Raji (cell line): ENCODE measurements at regions not wholly inside any gene's neighbourhood (a gene's known extent, or its start where the extent isn't known, plus 50 kb on each side); places are given as distances from the start of the nearest gene placed in this dataset.

Experiments used
- POLR2A ChIP-seq: IDR thresholded peaks from 2 replicates; pipeline ENCODE4 v1.6.1; 2011; ENCODE audit warnings: low read depth, low read length, control low read depth; ENCODE audit not compliant: insufficient read depth

DNA sequence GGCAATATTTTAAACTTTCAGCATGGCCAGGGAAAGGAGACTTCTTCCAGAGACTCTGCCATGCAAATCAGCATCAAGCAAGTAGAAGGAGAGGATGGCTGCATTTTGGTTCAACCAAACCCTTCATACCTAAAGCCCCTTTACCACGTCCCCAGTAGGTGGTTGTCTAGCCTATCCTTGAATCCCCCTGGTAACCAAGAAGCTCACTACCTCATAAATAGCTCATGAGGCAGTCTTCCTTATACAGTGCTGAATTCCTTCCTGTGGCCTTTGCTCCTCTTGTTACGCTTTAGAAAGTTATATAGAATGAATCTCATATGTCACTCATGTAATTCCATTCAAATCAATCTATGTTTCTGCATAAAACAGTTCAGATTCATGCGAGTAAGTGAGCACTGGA lies 289.5 kb upstream of the SLC30A5 start:
- no peak for TF ChIP-seq POLR2A

DNA sequence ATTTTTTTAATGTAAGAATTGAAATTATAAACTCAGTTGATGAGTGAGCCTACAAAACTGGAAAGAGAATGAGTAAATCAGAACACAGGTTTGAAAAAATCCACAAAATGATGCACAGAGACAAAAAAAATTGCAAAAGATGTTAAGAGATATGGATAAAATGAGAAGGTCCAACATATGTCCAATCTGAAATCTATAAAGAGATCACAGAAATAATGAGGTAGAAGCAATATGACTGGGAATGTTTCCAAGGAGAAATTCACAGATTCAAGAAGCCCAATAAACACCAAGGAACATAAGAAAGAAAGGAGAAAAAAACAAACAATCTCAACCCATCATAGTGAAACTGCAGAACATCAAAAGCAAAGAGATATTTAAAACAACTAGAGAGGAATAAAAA lies 288.4 kb upstream of the SLC30A5 start:
- no peak for TF ChIP-seq POLR2A

DNA sequence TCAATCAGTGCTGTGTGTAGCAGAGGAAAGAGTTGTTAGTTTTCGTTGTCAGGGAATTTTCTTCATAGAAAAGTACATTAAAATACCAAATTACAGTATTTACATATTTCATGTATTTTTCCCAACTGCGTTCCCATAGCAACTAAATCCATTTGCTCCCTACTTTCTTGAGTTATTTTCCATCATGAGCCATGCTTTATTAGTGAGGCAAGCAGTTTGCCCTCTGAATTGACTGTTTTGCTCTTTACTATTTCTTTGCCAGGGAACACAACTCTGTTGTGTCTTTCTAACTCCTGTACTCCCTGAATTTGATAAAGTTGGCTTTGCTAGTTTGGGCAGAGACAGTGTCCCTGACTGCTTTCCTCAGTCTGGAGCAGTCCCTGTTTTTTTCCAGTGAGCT lies 276.2 kb upstream of the SLC30A5 start:
- no peak for TF ChIP-seq POLR2A

DNA sequence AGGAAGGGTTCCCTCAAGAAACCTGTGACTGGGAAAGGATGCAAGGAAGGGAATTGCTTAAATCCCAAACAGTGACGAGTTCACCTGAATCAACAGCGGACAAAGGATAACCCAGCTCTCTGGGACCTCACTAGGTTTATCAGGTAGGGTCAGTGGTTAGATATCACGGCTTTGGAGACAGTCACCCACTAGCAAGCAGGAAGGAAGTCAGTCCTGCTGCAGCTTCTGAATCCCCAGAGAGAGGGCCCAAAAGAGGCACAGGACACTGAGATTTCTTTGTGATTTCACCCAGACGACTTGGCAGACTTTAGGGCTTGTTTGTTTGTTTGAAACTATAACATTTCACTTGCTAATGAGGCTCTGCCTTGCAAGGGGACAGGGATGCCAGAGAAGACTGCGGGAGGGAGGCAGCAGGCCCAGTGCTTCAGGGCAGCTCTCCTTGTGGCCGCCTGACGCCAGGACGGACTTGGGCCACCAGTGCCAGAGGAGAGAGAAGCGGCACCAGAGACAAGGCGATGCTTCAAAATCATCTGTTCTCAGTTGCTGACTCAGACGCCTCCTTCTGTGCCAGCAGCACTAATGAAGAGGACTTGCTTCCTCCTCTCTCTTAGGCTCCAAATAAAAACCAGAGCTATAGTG lies 275.6 kb upstream of the SLC30A5 start:
- TF ChIP-seq POLR2A, result no peak

DNA sequence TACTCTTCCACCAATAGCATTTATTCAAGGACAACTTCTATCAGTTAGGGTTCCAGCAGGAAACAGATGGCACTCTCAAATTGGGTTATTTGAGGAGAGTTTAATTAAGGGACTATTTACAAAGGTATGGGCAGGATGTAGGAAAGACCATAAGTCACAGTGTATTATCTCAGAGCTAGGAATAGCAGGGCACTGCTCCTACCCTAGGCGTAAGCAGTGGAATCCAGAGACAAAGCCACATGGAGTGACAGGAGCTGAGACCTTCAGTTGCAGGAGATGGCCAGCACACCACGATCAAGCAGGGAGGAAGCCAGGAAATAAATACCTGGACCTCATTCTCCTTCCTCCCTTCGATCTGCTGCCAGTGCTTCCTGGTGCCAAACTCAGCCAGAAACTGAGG lies 274.9 kb upstream of the SLC30A5 start:
- TF ChIP-seq POLR2A, result no peak

DNA sequence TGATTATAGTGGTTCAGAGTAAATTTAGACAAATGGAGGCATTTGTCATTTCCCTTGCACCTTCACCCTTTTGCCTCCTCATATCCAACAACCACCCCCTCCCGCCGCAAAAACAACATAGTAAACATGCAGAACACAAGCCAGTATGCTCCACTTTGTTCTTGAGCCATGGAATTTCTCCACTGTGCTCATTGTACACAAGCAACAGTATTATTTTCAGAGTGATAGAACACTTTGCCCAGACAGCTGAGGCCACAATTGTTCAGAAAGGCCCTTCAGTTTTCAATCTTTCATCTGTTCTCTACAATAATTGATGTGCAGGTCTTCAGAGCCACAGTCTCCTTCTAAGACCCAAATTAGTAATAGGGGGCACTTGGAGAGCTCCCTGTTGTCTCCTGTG lies 272.8 kb upstream of the SLC30A5 start:
- TF ChIP-seq POLR2A, result no peak

DNA sequence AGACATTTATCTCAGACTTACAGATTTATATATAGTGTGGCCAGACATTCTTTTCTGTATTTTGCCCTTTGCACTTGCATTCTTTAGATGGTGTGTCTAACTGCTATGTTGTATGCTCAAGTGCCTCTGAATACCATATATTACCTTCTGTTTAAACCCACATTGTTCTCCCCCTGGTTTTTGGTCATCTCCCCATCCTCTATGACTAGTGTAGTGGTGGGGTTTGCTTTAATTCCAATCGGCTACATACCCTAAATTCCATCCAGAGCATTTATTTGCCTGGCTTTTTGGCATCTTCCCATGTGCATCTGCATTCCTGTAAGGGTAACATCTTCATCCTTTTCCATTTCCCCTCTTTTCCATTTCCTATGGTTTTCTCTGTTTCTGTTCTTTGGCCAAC lies 271.0 kb upstream of the SLC30A5 start:
- no peak for TF ChIP-seq POLR2A

DNA sequence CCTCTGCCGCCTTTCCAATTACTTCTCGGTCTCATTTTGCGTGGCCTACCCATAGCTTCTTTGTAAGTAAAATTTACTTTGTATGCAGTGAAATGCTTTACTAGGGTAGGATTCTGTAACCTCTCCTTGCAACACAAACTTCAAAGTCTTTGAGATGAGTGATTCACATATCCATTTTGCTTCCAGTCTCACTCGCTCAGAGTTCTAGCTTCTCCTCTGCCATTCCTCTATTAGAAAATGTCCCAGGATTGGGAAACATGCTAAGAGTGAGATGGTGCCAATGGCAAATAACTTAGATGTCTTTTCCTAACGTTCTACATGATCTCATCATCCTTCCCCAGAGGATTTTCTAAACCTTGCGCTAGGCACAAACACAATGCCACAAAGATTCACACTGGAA lies 270.5 kb upstream of the SLC30A5 start:
- no peak for TF ChIP-seq POLR2A

DNA sequence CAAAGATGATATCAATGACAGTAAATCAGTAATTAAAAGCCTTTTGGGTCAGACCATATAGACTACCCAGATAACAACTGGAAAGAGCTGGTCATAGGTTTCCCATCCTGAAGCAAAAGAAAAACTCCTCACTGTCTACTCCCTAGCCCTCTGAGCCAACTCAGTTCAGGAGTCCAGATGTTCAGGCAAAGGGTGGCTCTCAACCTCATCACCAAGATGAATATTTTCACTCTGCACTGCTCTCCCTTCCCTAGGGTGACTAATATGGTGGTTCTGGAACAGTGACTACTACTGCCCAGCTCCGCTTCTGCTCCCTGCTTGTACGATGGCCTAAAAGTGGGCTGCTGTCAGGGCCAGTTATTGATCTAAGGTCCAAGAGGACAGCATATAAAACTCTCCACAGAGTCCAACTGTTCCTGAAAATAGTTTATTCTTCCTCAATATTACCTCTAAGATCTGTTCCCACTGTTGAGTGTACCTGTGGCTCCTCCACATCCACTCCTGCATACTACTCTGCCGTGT lies 263.4 kb upstream of the SLC30A5 start:
- no peak for TF ChIP-seq POLR2A

DNA sequence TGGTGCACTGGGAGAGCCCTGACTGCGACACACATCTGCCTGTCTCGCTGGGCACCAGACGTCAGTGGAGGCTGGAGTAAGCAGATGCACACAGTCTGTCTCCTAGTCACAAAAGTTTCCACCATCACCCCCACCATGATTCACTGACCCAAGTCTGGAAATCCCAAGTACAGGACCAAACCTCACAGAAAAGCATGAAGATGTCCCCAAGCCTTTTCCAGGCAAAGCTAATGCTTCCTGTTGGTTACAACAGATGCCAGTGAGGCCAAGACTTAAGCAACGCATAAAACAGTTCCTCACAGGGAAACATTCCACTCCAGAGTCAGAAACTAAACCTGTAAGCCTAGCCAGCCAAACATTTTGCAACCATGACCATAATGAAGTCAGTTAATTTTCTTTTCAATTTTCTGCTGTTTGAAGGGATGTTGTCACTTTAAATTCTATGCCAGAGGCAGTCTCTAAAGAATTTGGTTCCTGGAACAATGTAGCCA lies 259.3 kb upstream of the SLC30A5 start:
- no peak for TF ChIP-seq POLR2A

DNA sequence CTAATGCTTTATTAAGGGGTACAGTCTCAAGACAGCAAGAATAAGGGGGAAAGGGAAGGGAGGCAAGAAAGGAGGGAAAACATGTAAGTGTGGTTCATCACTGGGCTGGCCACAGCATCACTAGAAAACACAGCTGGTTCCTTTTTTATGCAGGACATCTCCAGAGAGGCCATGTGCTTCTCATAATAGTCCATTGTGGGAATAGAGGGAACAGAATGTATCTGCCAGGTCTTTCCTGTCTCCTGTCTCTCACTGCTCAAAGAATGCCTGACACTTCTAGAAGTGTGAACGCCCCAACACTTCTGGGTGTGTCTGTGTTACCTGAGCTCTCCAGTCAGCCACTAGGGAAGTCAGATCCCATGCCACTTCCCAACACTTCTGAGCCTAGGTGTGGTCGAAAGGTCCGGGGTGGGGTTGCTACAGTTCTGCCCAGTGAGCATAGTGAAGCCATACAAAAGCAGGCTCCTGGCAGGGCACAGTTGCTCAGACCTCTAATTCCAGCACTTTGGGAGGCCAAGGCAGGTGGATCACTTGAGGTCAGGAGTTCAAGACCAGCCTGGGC lies 255.6 kb upstream of the SLC30A5 start:
- TF ChIP-seq POLR2A, result no peak

DNA sequence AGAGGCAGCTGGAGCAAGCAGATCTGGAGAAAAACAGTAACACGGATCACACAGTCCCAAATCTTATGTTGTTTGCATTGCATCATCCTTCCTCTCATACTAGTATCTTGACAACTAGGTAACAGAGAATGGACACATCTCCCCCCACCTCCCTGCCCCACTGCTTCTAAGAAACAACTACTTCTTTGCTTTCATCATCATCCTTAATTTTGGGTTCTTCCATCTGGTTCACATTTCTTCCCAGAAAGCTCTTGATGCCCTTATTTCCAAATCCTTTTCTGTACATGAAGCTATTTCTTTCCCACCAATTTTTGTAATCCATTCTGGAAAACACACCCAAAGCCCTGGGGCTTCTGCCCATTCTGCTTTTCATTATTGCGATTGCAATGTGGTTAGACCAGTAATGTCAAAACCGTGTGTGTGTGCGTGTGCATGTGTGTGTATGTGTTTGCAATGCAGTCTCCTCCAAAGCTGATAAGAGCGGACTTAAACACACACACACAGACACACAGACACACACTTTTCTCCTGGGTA lies 254.7 kb upstream of the SLC30A5 start:
- no peak for TF ChIP-seq POLR2A

DNA sequence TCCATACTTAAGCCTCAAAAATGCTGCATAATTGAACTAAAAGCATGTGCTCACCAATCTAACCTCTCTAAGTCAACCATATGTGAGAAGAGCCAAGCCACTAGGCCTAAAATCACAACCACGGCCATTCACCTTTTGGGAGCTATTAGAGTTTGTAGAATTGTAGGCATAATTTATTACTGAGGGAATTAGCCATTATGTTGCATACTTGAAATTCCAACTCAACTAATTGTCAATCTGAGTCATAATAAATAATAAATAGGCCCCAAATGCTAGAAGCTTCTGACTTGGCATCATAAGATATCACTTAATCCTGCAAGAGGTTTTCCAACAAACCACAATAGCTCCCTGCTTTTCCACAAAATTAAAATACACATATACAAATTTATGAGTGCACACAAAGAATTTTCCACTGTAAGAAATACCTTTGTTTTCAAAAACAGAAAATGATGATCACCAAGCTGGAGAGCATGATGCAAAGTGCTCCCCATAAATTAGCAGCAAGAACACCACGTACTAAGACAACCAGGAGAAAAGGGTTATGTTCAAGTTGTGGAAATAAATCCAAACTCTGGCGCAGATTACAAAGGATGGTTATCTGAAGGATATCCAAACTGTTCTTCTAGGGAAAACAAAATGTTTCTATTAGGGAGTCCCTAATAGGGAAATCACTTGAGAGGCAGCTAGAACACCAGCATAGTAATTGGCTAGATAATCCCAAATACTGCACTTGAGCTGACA lies 250.0 kb upstream of the SLC30A5 start:
- no peak for TF ChIP-seq POLR2A

DNA sequence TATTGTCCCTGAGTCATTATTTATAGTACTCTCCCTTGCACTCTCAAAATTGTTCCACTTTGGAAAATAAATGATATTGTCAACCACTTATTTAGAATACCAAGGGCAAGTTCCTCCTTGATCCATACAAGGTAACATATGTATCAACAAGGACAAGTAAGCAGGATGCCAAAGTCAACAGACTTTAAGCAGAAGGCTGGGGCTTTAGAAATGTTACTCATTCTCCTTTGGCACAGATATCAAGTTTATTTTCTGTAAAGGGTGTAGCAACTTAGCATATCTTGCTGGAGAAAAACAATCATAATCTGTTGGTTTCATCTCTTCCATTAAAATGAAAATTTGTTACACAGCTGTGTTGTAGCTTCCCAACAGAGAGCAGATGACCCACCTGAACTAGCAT lies 248.7 kb upstream of the SLC30A5 start:
- no peak for TF ChIP-seq POLR2A

DNA sequence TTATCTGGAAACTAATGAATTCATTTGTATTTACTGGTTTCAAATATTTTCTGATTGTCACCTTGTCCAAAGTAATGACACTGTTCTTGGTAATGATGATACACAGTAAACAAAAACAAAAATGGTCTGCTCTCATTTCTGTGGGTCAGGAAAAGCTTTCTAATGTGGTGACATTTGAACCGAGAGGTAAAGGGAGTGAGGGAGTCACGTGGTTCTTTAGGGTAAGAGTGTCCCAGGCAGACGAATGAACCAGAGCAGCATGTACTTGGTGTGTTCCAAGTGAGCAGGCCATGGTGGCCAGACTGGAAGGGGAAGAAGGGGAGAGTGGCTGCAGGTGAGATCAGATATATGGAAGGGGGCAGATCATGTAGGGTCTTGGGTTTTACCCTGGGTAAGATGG lies 247.0 kb upstream of the SLC30A5 start:
- TF ChIP-seq POLR2A, result no peak

DNA sequence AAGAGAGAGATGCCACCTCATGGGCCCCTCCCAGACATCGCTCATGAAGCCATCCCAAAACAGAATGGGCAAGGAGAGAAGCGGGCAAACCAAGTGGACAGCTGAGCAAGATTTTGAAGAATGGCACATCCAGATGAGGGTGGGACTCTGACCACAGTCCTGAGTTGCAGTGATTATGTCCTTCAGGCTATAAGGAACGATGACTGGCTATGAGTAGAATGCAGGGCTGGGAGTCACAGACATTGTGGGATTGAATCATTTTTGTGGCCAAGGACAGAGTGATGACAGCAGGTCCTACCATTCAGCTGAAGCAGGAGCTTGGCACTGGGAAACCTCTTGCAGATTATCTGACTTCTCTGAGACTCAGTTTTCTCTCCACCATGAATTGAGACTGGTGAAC lies 245.7 kb upstream of the SLC30A5 start:
- TF ChIP-seq POLR2A, result no peak
